RWPE2 (cell line): ENCODE measurements at regions not wholly inside any gene's neighbourhood (a gene's known extent, or its start where the extent isn't known, plus 50 kb on each side); places are given as distances from the start of the nearest gene placed in this dataset.
A peak's percentile ranks its signal among the peaks of the same experiment; 100 is the strongest.

ENCODE experiments used
- ATAC-seq: fragments of 200-7000 bp; cut with Tn5 transposase; 3 replicates; pipeline ENCODE4 v1.9.1; 2021; ENCODE audit warnings: low read depth
- DNase-seq: peaks from one replicate; pipeline ENCODE4 v3.0.0-alpha.2; 2020; ENCODE audit warnings: low spot score
- H3K27ac ChIP-seq: fragments of 450-650 bp; 2 replicates; pipeline ENCODE4 v1.5.1; 2017; ENCODE audit warnings: mild to moderate bottlenecking; ENCODE audit not compliant: poor library complexity, severe bottlenecking
- H3K27me3 ChIP-seq: fragments of 250-450 bp; sonication (Bioruptor Pico); 2 replicates; pipeline ENCODE4 v1.5.1; 2021; ENCODE audit warnings: mild to moderate bottlenecking, moderate library complexity; ENCODE audit not compliant: insufficient read depth, poor library complexity, severe bottlenecking
- H3K36me3 ChIP-seq: fragments of 250-450 bp; sonication (Bioruptor Pico); 2 replicates; pipeline ENCODE4 v1.5.1; 2020; ENCODE audit warnings: low read depth, mild to moderate bottlenecking, moderate library complexity
- H3K4me1 ChIP-seq: fragments of 250-450 bp; sonication (Bioruptor Pico); 2 replicates; pipeline ENCODE4 v1.5.1; 2021; ENCODE audit warnings: mild to moderate bottlenecking, moderate library complexity; ENCODE audit not compliant: insufficient read depth, poor library complexity, severe bottlenecking
- H3K4me3 ChIP-seq: fragments of 250-450 bp; sonication (Bioruptor Pico); 2 replicates; pipeline ENCODE4 v1.5.1; 2021; ENCODE audit warnings: mild to moderate bottlenecking, moderate library complexity; ENCODE audit not compliant: severe bottlenecking
- H3K9me3 ChIP-seq: fragments of 250-450 bp; sonication (Bioruptor Pico); 2 replicates; pipeline ENCODE4 v1.5.1; 2021; ENCODE audit warnings: mild to moderate bottlenecking, moderate library complexity; ENCODE audit not compliant: severe bottlenecking
- TF ChIP-seq, protein P1 (sequence below): fragments of 450-650 bp; IDR thresholded peaks from one replicate; pipeline ENCODE4 v1.5.1; 2017; ENCODE audit warnings: mild to moderate bottlenecking, moderate library complexity; ENCODE audit not compliant: poor library complexity, severe bottlenecking

DNA sequence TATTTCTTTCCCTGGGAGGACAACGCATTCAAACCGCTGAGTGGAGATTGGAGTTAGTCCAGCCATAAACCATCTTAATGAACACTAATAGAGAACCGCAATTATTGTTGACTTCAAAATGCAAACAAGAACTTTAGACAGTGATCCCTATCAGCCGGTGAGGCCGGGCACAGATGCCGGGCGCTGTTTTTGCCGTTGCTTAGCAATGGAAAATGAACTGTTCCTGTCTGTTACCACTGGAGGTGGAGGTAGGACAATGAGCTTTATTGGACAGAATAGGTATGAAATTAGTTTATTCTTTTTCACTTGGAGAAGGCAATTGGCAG, 216.8 kb downstream of the TTC8 start:
- H3K4me1 ChIP-seq = peaks cover 6% of the 10 kb centered on the region
- ATAC-seq = peak; percentile 44
- peak overlapping the region; percentile 80 for H3K27ac ChIP-seq
- TF ChIP-seq, protein P1, sequence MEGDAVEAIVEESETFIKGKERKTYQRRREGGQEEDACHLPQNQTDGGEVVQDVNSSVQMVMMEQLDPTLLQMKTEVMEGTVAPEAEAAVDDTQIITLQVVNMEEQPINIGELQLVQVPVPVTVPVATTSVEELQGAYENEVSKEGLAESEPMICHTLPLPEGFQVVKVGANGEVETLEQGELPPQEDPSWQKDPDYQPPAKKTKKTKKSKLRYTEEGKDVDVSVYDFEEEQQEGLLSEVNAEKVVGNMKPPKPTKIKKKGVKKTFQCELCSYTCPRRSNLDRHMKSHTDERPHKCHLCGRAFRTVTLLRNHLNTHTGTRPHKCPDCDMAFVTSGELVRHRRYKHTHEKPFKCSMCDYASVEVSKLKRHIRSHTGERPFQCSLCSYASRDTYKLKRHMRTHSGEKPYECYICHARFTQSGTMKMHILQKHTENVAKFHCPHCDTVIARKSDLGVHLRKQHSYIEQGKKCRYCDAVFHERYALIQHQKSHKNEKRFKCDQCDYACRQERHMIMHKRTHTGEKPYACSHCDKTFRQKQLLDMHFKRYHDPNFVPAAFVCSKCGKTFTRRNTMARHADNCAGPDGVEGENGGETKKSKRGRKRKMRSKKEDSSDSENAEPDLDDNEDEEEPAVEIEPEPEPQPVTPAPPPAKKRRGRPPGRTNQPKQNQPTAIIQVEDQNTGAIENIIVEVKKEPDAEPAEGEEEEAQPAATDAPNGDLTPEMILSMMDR = no peak
- no peak overlapping the region for H3K4me3 ChIP-seq
- no peaks in the 10 kb centered on the region for H3K9me3 ChIP-seq
- H3K36me3 ChIP-seq = no peaks in the 10 kb centered on the region
- no peak for DNase-seq
- H3K27me3 ChIP-seq = no peaks in the 10 kb centered on the region

DNA sequence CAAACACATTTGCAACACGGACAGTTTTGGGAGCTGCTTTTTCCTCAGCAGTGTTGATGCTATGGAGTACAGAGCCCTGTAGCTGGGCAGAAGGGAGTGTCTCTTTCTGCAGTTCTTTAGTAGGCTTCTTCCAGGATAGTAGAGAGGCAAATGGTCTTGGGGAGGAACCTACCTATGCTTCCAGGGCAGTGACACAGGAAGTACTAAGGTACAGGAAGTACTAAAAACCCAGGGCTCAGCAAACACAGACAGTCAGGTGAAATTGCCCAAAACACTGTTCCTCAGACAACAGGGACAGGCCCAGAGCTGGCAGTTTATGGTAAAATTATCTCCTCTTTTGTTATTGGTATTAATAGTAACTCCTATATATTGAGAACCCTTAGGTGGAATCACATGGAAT, 217.6 kb downstream of the TTC8 start:
- Histone ChIP-seq H3K27ac (peak overlapping the region; percentile 80), H3K27me3 (no peaks in the 10 kb centered on the region), H3K4me3 (no peak overlapping the region), H3K36me3 (no peaks in the 10 kb centered on the region), H3K4me1 (peaks cover 6% of the 10 kb centered on the region), H3K9me3 (no peaks in the 10 kb centered on the region)
- no peak for DNase-seq
- TF ChIP-seq, protein P1 = no peak
- no peak for ATAC-seq

DNA sequence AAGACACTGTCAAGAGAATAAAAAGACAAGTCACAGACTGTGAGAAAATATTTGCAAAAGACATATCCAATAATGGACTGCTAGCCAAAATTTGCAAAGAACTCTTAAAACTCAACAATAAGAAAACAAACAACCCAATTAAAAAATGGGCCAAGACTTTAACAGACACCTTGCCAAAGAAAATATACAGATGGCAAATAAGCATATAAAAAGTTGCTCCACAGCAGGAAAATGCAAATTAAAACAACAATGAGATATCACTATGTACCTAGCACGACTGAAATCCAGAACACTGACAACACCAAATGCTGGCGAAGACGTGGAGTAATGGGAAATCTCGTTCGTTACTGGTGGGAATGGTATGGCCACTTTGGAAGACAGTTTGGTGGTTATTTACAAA, 228.9 kb downstream of the TTC8 start:
- Histone ChIP-seq H3K4me1 (no peaks in the 10 kb centered on the region), H3K9me3 (no peaks in the 10 kb centered on the region), H3K36me3 (no peaks in the 10 kb centered on the region), H3K27ac (no peak overlapping the region), H3K4me3 (no peak overlapping the region), H3K27me3 (no peaks in the 10 kb centered on the region)
- no peak for ATAC-seq
- no peak for DNase-seq
- TF ChIP-seq, protein P1 = no peak

DNA sequence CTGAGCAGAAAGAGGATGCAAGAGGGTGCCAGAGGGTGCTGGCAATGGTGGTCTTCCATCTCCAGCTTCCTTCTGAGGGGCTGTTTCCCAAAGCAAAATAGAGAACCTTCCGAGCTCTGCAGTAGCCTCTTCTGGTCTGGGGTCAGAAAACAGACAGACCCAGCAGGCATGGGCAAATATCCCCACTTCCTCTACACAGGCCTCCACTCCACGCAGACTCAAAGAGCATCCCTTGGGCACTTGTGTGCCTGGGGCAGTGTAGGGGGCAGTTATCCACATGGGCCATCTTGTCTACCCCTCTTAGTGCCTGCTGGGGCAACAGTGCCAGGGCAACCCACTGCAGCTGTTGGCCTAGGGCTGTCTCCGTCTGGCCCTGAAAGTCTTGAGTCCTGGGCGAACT, 231.9 kb downstream of the TTC8 start:
- TF ChIP-seq, protein P1 = no peak
- ATAC-seq = no peak

DNA sequence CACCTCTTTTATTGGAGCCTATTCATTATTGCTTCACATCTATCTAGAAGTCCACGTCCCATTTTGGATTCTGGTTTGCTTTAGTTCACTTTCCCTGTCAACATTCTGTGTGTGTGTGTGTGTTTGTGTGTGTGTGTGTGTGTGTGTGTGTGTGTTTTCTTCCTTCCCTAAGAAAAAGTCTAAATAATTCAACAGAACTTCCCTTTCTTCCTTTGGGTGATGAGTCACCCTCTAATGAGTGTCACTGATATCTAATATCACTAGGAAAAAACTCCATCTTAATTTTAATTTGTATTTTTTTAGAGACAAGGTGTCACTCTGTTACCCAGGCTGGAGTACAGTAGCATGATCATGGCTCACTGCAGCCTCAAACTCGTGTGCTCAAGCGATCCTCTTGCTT, 234.2 kb downstream of the TTC8 start:
- H3K36me3 ChIP-seq = no peaks in the 10 kb centered on the region
- no peak overlapping the region for H3K4me3 ChIP-seq
- H3K4me1 ChIP-seq = no peaks in the 10 kb centered on the region
- H3K9me3 ChIP-seq = no peaks in the 10 kb centered on the region
- DNase-seq (no peak), ATAC-seq (no peak)
- TF ChIP-seq, protein P1 = no peak
- H3K27me3 ChIP-seq = no peaks in the 10 kb centered on the region
- no peak overlapping the region for H3K27ac ChIP-seq

More for the DNA sequence above, 231.9 kb downstream of the TTC8 start:
- Histone ChIP-seq H3K4me3 (no peak overlapping the region), H3K27ac (no peak overlapping the region), H3K27me3 (no peaks in the 10 kb centered on the region), H3K36me3 (no peaks in the 10 kb centered on the region), H3K9me3 (no peaks in the 10 kb centered on the region), H3K4me1 (no peaks in the 10 kb centered on the region)
- no peak for DNase-seq
